DMS 273 treated with DMSO at 0.1 percent for 48 hours (cell line): ENCODE measurements at regions not wholly inside any gene's neighbourhood (a gene's known extent, or its start where the extent isn't known, plus 50 kb on each side); places are given as distances from the start of the nearest gene placed in this dataset.

Experiments used
- DNase-seq: peaks from one replicate; lab custom pipeline; 2025; lab: John Stamatoyannopoulos, UW

GRCh38 chr1:58976294-58976693 lies 192.4 kb upstream of the JUN start:
- no peak for DNase-seq

DNA sequence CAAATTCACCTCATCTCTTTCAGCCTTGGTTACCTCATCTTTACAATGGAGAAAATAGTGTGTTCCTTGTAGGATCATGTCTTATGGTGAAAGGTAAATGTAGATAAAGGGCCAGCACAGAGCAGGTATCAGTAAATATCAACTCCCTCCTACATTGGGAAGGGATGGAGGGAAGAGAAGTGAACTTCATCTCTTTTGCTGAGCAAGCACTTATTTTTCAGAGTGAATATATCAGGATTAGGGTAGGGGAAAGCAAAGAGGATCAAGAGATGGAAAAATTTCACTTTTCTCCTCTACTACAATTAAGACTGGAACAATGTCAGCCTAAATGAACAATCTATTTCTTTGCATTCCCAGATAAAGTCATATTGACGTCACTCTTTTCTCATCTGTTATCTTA lies 193.8 kb upstream of the JUN start:
- no peak for DNase-seq

GRCh38 chr1:58978096-58978495 lies 194.2 kb upstream of the JUN start:
- no peak for DNase-seq

DNA sequence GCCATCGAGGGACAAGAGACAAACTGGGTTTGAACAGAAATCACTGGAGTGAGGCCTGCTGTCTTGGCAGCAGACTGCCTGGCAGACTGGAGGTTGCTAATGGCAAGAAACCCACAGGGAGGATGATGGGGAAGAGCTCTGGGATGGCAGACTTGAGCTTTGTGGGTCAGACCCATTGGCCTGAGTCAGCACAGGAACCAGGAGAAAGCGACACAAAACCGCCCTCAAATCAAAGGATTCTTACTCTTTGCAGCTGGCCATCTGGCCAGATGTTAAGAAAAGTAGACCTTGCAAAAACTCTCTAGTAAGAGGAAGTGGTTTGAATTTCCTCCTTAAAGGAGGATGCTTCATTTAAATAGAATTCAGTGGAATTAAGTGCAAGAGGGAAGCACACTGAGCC lies 195.2 kb upstream of the JUN start:
- no peak for DNase-seq

- no peak for DNase-seq
These were observed 195.8 kb upstream of the JUN start for GRCh38 chr1:58979677-58980076.

- DNase-seq: no peak
These were observed 197.5 kb upstream of the JUN start for GRCh38 chr1:58981392-58981791.

GRCh38 chr1:58982259-58982998 lies 198.6 kb upstream of the JUN start:
- no peak for DNase-seq

- no peak for DNase-seq
These were observed 199.3 kb upstream of the JUN start for GRCh38 chr1:58983162-58983561.

DNA sequence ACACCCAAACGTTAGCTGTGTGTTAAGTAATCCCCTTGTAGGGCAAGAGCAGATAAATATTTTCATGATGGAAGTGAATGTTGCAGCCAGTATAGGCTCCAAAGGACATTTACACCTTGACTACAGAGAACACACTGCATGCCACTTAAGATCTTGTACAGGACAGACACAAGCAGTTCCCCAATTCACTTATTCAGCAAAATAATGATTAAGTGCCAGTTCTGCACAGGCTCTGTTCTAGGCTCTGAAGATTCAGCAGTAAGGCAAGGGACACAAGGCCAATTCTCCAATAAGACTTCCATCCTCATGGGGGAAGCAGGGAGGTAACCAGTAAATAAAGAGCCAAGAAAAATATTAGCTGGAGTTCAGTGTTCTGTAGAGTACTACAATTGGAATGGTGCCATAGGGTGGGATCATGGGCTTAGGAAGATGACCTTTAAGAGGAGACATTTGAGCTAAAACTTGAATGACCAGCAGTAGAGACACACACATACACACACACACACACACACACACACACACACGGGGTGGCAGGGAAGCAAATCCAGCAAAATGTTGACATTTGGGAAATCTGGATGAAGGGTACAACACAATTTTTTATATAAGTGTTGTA lies 199.9 kb upstream of the JUN start:
- no peak for DNase-seq

DNA sequence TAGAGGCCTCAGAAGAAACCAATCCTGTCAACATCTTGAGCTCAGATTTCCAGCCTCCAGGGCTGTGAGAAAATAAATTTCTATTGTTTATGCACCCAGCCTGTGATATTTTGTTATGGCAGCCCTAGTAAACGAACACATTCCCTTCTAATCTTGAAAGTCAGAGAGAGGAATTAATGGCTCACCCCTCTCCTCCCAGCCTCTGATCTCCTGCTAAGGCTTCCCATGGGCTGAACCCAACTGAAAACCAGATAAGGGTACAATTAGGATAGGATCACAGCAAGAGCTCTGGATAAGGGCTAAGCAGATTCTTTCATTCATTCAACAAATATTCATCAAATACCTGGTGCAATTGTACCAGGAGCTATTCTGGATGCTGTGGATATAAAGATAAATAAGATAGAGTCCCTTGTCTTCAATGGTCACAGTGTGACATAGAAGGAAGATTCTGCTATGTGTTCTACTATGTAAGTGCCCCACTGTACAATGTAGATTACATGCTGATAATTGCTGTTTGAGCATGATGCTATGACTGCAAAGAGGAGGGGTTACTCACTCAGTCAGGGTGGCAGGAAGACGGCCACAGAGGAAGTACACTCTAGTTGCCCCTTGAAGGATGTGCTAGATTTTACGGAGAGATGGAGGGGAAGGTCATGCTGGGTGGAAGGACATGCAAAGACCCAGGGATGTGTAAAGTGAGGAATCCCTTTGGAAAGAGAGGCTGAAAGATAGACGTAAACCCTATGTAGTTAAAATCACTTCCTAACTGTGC lies 203.3 kb upstream of the JUN start:
- DNase-seq: no peak

GRCh38 chr1:58988752-58989151 lies 204.9 kb upstream of the JUN start:
- DNase-seq: no peak

- no peak for DNase-seq
These were observed 206.0 kb upstream of the JUN start for GRCh38 chr1:58989845-58990244.

- no peak for DNase-seq
These were observed 207.5 kb upstream of the JUN start for GRCh38 chr1:58991305-58991704.

DNA sequence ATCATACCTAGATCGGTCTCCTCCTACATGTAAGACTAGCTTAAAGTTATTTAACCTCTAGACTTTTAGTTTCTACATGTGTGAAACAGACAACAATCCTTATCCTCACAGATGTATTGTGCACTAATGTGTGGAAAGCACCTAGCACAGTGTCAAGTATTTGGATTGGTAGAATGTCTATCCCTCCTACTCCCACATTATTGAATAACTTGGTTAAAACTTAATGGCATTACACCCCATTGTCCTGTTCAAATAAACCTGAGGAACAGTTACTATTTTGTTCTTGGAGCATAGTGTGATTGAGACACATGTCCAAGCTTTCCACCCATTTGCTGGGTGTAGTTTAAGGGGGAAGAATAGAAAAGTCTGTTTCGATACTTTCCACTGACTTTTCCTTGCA lies 208.8 kb upstream of the JUN start:
- no peak for DNase-seq

DNA sequence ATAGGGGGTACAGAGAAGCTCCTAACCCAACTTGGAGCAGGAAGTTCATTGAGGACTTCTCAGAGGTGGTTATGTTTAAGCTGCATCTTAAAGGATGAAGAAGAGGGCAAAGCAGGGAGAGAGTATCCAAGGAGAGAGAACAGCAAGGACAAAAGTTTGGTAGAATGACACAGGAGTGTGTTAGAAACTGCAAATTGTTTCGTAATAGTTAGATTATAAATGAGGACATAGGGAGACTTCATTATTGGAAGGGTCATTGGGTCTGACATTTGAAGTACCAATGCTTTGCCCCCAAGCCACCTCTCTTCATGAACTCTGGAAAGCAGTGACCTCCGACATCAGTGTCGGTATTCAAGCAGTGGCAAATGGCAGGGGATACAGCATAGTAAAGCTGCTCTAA lies 209.6 kb upstream of the JUN start:
- no peak for DNase-seq

- DNase-seq: no peak
These were observed 210.8 kb upstream of the JUN start for GRCh38 chr1:58994664-58995063.

DNA sequence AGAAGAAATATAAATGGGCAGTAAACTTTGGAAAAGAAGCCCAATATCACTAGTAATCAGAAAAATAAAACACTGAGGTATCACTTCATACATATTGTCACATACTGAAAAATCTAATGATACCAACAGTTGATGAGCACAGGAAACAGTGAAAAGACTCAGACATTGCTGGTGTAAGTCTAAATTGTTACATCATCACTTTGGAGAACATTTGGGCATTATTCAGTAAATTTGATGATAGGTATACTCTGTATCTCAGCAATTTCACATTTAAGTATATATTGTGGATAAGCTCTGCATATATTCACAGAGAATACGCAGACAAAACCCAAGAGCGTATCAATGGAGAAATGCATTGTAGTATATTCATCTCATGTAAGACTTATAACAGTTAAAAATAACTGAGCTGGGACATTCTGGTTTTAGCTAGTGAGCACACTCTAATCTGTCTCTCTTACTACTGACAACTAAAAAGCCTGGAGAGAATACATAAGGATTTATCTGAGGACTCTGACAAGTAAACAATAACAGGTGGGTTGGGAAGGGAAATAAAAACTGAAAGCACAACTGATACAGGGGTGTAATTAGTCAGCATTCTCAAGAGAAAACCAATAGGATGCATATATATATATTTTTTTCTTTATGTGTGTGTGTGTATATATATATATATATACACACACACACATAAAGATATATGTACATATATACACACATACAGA lies 212.7 kb upstream of the JUN start:
- no peak for DNase-seq

GRCh38 chr1:58997060-58997411 lies 213.2 kb upstream of the JUN start:
- no peak for DNase-seq

GRCh38 chr1:58997637-58998036 lies 213.8 kb upstream of the JUN start:
- DNase-seq: no peak

GRCh38 chr1:58999676-59000075 lies 215.8 kb upstream of the JUN start:
- DNase-seq: no peak

GRCh38 chr1:59004755-59005154 lies 220.9 kb upstream of the JUN start:
- no peak for DNase-seq

GRCh38 chr1:59005491-59006288 lies 221.8 kb upstream of the JUN start:
- no peak for DNase-seq
